ENCODE measurements at regions not wholly inside any gene's neighbourhood (a gene's known extent, or its start where the extent isn't known, plus 50 kb on each side); places are given as distances from the start of the nearest gene placed in this dataset.

- no peak overlapping the region for H3K9ac ChIP-seq (ENCODE audit: low read length)
- no peak overlapping the region for H3K4me3 ChIP-seq (ENCODE audit: low read length)
- no peaks in the 10 kb centered on the region for H3K36me3 ChIP-seq (ENCODE audit: control insufficient read depth, insufficient read depth, low read length)
- no peaks in the 10 kb centered on the region for H3K4me1 ChIP-seq (ENCODE audit: control insufficient read depth, insufficient read depth, low read length)
- no peaks in the 10 kb centered on the region for H3K27me3 ChIP-seq (ENCODE audit: control insufficient read depth, insufficient read depth, low read length)
- no peak overlapping the region for H3K27ac ChIP-seq (ENCODE audit: low read depth, low read length)
Measured at GRCh38 chr5:165627548-165628170, 2122.2 kb downstream of the MAT2B start.

GRCh38 chr5:165630261-165630778 lies 2124.9 kb downstream of the MAT2B start:
- no peaks in the 10 kb centered on the region for H3K27me3 ChIP-seq (ENCODE audit: control insufficient read depth, insufficient read depth, low read length)
- no peak overlapping the region for H3K9ac ChIP-seq (ENCODE audit: low read length)
- H3K27ac ChIP-seq (ENCODE audit: low read depth, low read length), result no peak overlapping the region
- no peaks in the 10 kb centered on the region for H3K4me1 ChIP-seq (ENCODE audit: control insufficient read depth, insufficient read depth, low read length)
- no peaks in the 10 kb centered on the region for H3K36me3 ChIP-seq (ENCODE audit: control insufficient read depth, insufficient read depth, low read length)
- no peak overlapping the region for H3K4me3 ChIP-seq (ENCODE audit: low read length)

GRCh38 chr5:165631235-165631634 lies 2125.8 kb downstream of the MAT2B start:
- Histone ChIP-seq H3K4me3 (ENCODE audit: low read length) (no peak overlapping the region), H3K9ac (ENCODE audit: low read length) (no peak overlapping the region), H3K4me1 (ENCODE audit: control insufficient read depth, insufficient read depth, low read length) (no peaks in the 10 kb centered on the region), H3K27me3 (ENCODE audit: control insufficient read depth, insufficient read depth, low read length) (no peaks in the 10 kb centered on the region), H3K27ac (ENCODE audit: low read depth, low read length) (no peak overlapping the region), H3K36me3 (ENCODE audit: control insufficient read depth, insufficient read depth, low read length) (no peaks in the 10 kb centered on the region)

- no peaks in the 10 kb centered on the region for H3K36me3 ChIP-seq (ENCODE audit: control insufficient read depth, insufficient read depth, low read length)
- H3K4me1 ChIP-seq (ENCODE audit: control insufficient read depth, insufficient read depth, low read length), result no peaks in the 10 kb centered on the region
- no peak overlapping the region for H3K27ac ChIP-seq (ENCODE audit: low read depth, low read length)
- H3K4me3 ChIP-seq (ENCODE audit: low read length), result no peak overlapping the region
- H3K27me3 ChIP-seq (ENCODE audit: control insufficient read depth, insufficient read depth, low read length), result no peaks in the 10 kb centered on the region
- H3K9ac ChIP-seq (ENCODE audit: low read length), result no peak overlapping the region
Measured at GRCh38 chr5:165642366-165642765, 2136.9 kb downstream of the MAT2B start.

- H3K27me3 ChIP-seq (ENCODE audit: control insufficient read depth, insufficient read depth, low read length), result no peaks in the 10 kb centered on the region
- H3K4me1 ChIP-seq (ENCODE audit: control insufficient read depth, insufficient read depth, low read length), result no peaks in the 10 kb centered on the region
- no peak overlapping the region for H3K4me3 ChIP-seq (ENCODE audit: low read length)
- no peak overlapping the region for H3K27ac ChIP-seq (ENCODE audit: low read depth, low read length)
- no peaks in the 10 kb centered on the region for H3K36me3 ChIP-seq (ENCODE audit: control insufficient read depth, insufficient read depth, low read length)
- H3K9ac ChIP-seq (ENCODE audit: low read length), result no peak overlapping the region
Measured at GRCh38 chr5:165665735-165666400, 2160.4 kb downstream of the MAT2B start.

GRCh38 chr5:165673499-165673898 lies 2168.1 kb downstream of the MAT2B start:
- Histone ChIP-seq H3K27ac (ENCODE audit: low read depth, low read length) (no peak overlapping the region), H3K4me3 (ENCODE audit: low read length) (no peak overlapping the region), H3K9ac (ENCODE audit: low read length) (no peak overlapping the region), H3K4me1 (ENCODE audit: control insufficient read depth, insufficient read depth, low read length) (no peaks in the 10 kb centered on the region), H3K36me3 (ENCODE audit: control insufficient read depth, insufficient read depth, low read length) (no peaks in the 10 kb centered on the region), H3K27me3 (ENCODE audit: control insufficient read depth, insufficient read depth, low read length) (no peaks in the 10 kb centered on the region)

GRCh38 chr5:165695796-165696195 lies 2190.4 kb downstream of the MAT2B start:
- no peak overlapping the region for H3K27ac ChIP-seq (ENCODE audit: low read depth, low read length)
- no peaks in the 10 kb centered on the region for H3K27me3 ChIP-seq (ENCODE audit: control insufficient read depth, insufficient read depth, low read length)
- H3K4me3 ChIP-seq (ENCODE audit: low read length), result no peak overlapping the region

GRCh38 chr5:165705960-165706359 lies 2200.5 kb downstream of the MAT2B start:
- Histone ChIP-seq H3K4me3 (ENCODE audit: low read length) (no peak overlapping the region), H3K4me1 (ENCODE audit: control insufficient read depth, insufficient read depth, low read length) (no peaks in the 10 kb centered on the region), H3K9ac (ENCODE audit: low read length) (no peak overlapping the region), H3K27me3 (ENCODE audit: control insufficient read depth, insufficient read depth, low read length) (no peaks in the 10 kb centered on the region), H3K36me3 (ENCODE audit: control insufficient read depth, insufficient read depth, low read length) (no peaks in the 10 kb centered on the region), H3K27ac (ENCODE audit: low read depth, low read length) (no peak overlapping the region)

More at GRCh38 chr5:165695796-165696195, 2190.4 kb downstream of the MAT2B start:
- no peaks in the 10 kb centered on the region for H3K4me1 ChIP-seq (ENCODE audit: control insufficient read depth, insufficient read depth, low read length)
- H3K9ac ChIP-seq (ENCODE audit: low read length), result no peak overlapping the region
- H3K36me3 ChIP-seq (ENCODE audit: control insufficient read depth, insufficient read depth, low read length), result no peaks in the 10 kb centered on the region

GRCh38 chr5:165712011-165712410 lies 2206.6 kb downstream of the MAT2B start:
- Histone ChIP-seq H3K4me1 (ENCODE audit: control insufficient read depth, insufficient read depth, low read length) (no peaks in the 10 kb centered on the region), H3K9ac (ENCODE audit: low read length) (no peak overlapping the region), H3K27ac (ENCODE audit: low read depth, low read length) (no peak overlapping the region), H3K27me3 (ENCODE audit: control insufficient read depth, insufficient read depth, low read length) (no peaks in the 10 kb centered on the region), H3K4me3 (ENCODE audit: low read length) (no peak overlapping the region), H3K36me3 (ENCODE audit: control insufficient read depth, insufficient read depth, low read length) (no peaks in the 10 kb centered on the region)

GRCh38 chr5:165714598-165714997 lies 2209.2 kb downstream of the MAT2B start:
- no peaks in the 10 kb centered on the region for H3K36me3 ChIP-seq (ENCODE audit: control insufficient read depth, insufficient read depth, low read length)
- H3K4me3 ChIP-seq (ENCODE audit: low read length), result no peak overlapping the region
- no peaks in the 10 kb centered on the region for H3K4me1 ChIP-seq (ENCODE audit: control insufficient read depth, insufficient read depth, low read length)
- H3K27ac ChIP-seq (ENCODE audit: low read depth, low read length), result no peak overlapping the region
- H3K27me3 ChIP-seq (ENCODE audit: control insufficient read depth, insufficient read depth, low read length), result no peaks in the 10 kb centered on the region
- H3K9ac ChIP-seq (ENCODE audit: low read length), result no peak overlapping the region

- no peaks in the 10 kb centered on the region for H3K27me3 ChIP-seq (ENCODE audit: control insufficient read depth, insufficient read depth, low read length)
- H3K4me3 ChIP-seq (ENCODE audit: low read length), result no peak overlapping the region
- no peak overlapping the region for H3K9ac ChIP-seq (ENCODE audit: low read length)
- no peaks in the 10 kb centered on the region for H3K4me1 ChIP-seq (ENCODE audit: control insufficient read depth, insufficient read depth, low read length)
- H3K27ac ChIP-seq (ENCODE audit: low read depth, low read length), result no peak overlapping the region
- no peaks in the 10 kb centered on the region for H3K36me3 ChIP-seq (ENCODE audit: control insufficient read depth, insufficient read depth, low read length)
Measured at GRCh38 chr5:165720901-165721300, 2215.5 kb downstream of the MAT2B start.

GRCh38 chr5:165722401-165722800 lies 2217.0 kb downstream of the MAT2B start:
- H3K27ac ChIP-seq (ENCODE audit: low read depth, low read length), result no peak overlapping the region
- H3K4me3 ChIP-seq (ENCODE audit: low read length), result no peak overlapping the region
- H3K27me3 ChIP-seq (ENCODE audit: control insufficient read depth, insufficient read depth, low read length), result no peaks in the 10 kb centered on the region

GRCh38 chr5:165723931-165724330 lies 2218.5 kb downstream of the MAT2B start:
- Histone ChIP-seq H3K4me3 (ENCODE audit: low read length) (no peak overlapping the region), H3K36me3 (ENCODE audit: control insufficient read depth, insufficient read depth, low read length) (no peaks in the 10 kb centered on the region), H3K9ac (ENCODE audit: low read length) (no peak overlapping the region), H3K27ac (ENCODE audit: low read depth, low read length) (no peak overlapping the region), H3K4me1 (ENCODE audit: control insufficient read depth, insufficient read depth, low read length) (no peaks in the 10 kb centered on the region), H3K27me3 (ENCODE audit: control insufficient read depth, insufficient read depth, low read length) (no peaks in the 10 kb centered on the region)

More at GRCh38 chr5:165722401-165722800, 2217.0 kb downstream of the MAT2B start:
- Histone ChIP-seq H3K36me3 (ENCODE audit: control insufficient read depth, insufficient read depth, low read length) (no peaks in the 10 kb centered on the region), H3K4me1 (ENCODE audit: control insufficient read depth, insufficient read depth, low read length) (no peaks in the 10 kb centered on the region), H3K9ac (ENCODE audit: low read length) (no peak overlapping the region)

Measured in rectal smooth muscle tissue (tissue), 1 donor.